ENCODE measurements at regions not wholly inside any gene's neighbourhood (a gene's known extent, or its start where the extent isn't known, plus 50 kb on each side); places are given as distances from the start of the nearest gene placed in this dataset.

- H3K4me3 ChIP-seq (ENCODE audit: low read depth, low read length): peak overlapping the region; percentile 81
- TF ChIP-seq CTCF (conservative IDR thresholded peaks at IDR 0.05; ENCODE audit: low read depth, low read length): no peak
- no peak for DNase-seq (ENCODE audit: low read depth)
Observed at GRCh38 chr3:43997788-43998369, 243.8 kb upstream of the TOPAZ1 start.

- peak overlapping the region; percentile 81 for H3K4me3 ChIP-seq (ENCODE audit: low read depth, low read length)
- no peak for DNase-seq (ENCODE audit: low read depth)
- TF ChIP-seq CTCF (conservative IDR thresholded peaks at IDR 0.05; ENCODE audit: low read depth, low read length): no peak
Observed at GRCh38 chr3:43998370-43998835, 243.3 kb upstream of the TOPAZ1 start.

- H3K4me3 ChIP-seq (ENCODE audit: low read depth, low read length): peak overlapping the region; percentile 81
- no peak for TF ChIP-seq CTCF (conservative IDR thresholded peaks at IDR 0.05; ENCODE audit: low read depth, low read length)
- no peak for DNase-seq (ENCODE audit: low read depth)
Observed at GRCh38 chr3:43998836-43999727, 242.6 kb upstream of the TOPAZ1 start.

- peak overlapping the region; percentile 81 for H3K4me3 ChIP-seq (ENCODE audit: low read depth, low read length)
Observed at GRCh38 chr3:43999728-44000319, 241.9 kb upstream of the TOPAZ1 start.

GRCh38 chr3:44000586-44000985 is 241.1 kb upstream of the TOPAZ1 start:
- no peak for TF ChIP-seq CTCF (conservative IDR thresholded peaks at IDR 0.05; ENCODE audit: low read depth, low read length)
- peak overlapping the region; percentile 81 for H3K4me3 ChIP-seq (ENCODE audit: low read depth, low read length)
- DNase-seq (ENCODE audit: low read depth): no peak

More at GRCh38 chr3:43999728-44000319, 241.9 kb upstream of the TOPAZ1 start:
- TF ChIP-seq CTCF (conservative IDR thresholded peaks at IDR 0.05; ENCODE audit: low read depth, low read length): no peak
- DNase-seq (ENCODE audit: low read depth): no peak

- no peak overlapping the region for H3K4me3 ChIP-seq (ENCODE audit: low read depth, low read length)
- DNase-seq (ENCODE audit: low read depth): no peak
- TF ChIP-seq CTCF (conservative IDR thresholded peaks at IDR 0.05; ENCODE audit: low read depth, low read length): no peak
Observed at GRCh38 chr3:44001072-44001471, 240.6 kb upstream of the TOPAZ1 start.

All from epithelial cell of proximal tubule (primary cell).